Stimulated activated CD8-positive, alpha-beta memory T cell treated with anti-CD3 and anti-CD28 coated beads, Interleukin-4, amount 100 ng/mL, for 48 hours (primary cell): ENCODE measurements at regions not wholly inside any gene's neighbourhood (a gene's known extent, or its start where the extent isn't known, plus 50 kb on each side); places are given as distances from the start of the nearest gene placed in this dataset.

ENCODE experiments used
- DNase-seq: peaks from one replicate; pipeline ENCODE4 v3.0.0-alpha.2; 2020

- no peak for DNase-seq
Observed at GRCh38 chr20:43304598-43304997, 114.9 kb upstream of the PTPRT start.

GRCh38 chr20:43302936-43303335 lies 113.2 kb upstream of the PTPRT start:
- DNase-seq: no peak

GRCh38 chr20:43300901-43301300 lies 111.2 kb upstream of the PTPRT start:
- no peak for DNase-seq

- DNase-seq: no peak
Observed at GRCh38 chr20:43295781-43296180, 106.1 kb upstream of the PTPRT start.

- no peak for DNase-seq
Observed at GRCh38 chr20:43295263-43295662, 105.6 kb upstream of the PTPRT start.

GRCh38 chr20:43294031-43294430 lies 104.3 kb upstream of the PTPRT start:
- DNase-seq: no peak

GRCh38 chr20:43293068-43293786 lies 103.5 kb upstream of the PTPRT start:
- DNase-seq: no peak

GRCh38 chr20:43292222-43292621 lies 102.5 kb upstream of the PTPRT start:
- no peak for DNase-seq

GRCh38 chr20:43287637-43288036 lies 97.9 kb upstream of the PTPRT start:
- DNase-seq: no peak

- DNase-seq: no peak
Observed at GRCh38 chr20:43285170-43285569, 95.5 kb upstream of the PTPRT start.

GRCh38 chr20:43284486-43284885 lies 94.8 kb upstream of the PTPRT start:
- DNase-seq: no peak

- no peak for DNase-seq
Observed at GRCh38 chr20:43283126-43283525, 93.4 kb upstream of the PTPRT start.

- DNase-seq: no peak
Observed at GRCh38 chr20:43271980-43272379, 82.3 kb upstream of the PTPRT start.

- no peak for DNase-seq
Observed at GRCh38 chr20:43265449-43265848, 75.7 kb upstream of the PTPRT start.

GRCh38 chr20:43263226-43263625 lies 73.5 kb upstream of the PTPRT start:
- DNase-seq: no peak

GRCh38 chr20:43262341-43262740 lies 72.6 kb upstream of the PTPRT start:
- DNase-seq: no peak

GRCh38 chr20:43255877-43256276 lies 66.2 kb upstream of the PTPRT start:
- no peak for DNase-seq

GRCh38 chr20:43252761-43253160 lies 63.1 kb upstream of the PTPRT start:
- no peak for DNase-seq

- no peak for DNase-seq
Observed at GRCh38 chr20:43248341-43248740, 58.6 kb upstream of the PTPRT start.

GRCh38 chr20:43247361-43247760 lies 57.7 kb upstream of the PTPRT start:
- DNase-seq: no peak

- DNase-seq: no peak
Observed at GRCh38 chr20:43244647-43245046, 54.9 kb upstream of the PTPRT start.

GRCh38 chr20:43243672-43244269 lies 54.1 kb upstream of the PTPRT start:
- no peak for DNase-seq

GRCh38 chr20:43241057-43241702 lies 51.5 kb upstream of the PTPRT start:
- no peak for DNase-seq
